GM20000 (cell line): ENCODE measurements at regions not wholly inside any gene's neighbourhood (a gene's known extent, or its start where the extent isn't known, plus 50 kb on each side); places are given as distances from the start of the nearest gene placed in this dataset.
"Not testable (repeated sequence)": the region's sequence is repeated elsewhere in the genome, so short reads cannot be mapped to it uniquely, and the experiment has no call there.

Experiments used
- DNase-seq: peaks from one replicate; pipeline ENCODE4 v3.0.0; 2012; ENCODE audit warnings: low spot score
- TF ChIP-seq, protein P1 (sequence below): IDR thresholded peaks from 2 replicates; pipeline ENCODE4 v1.5.1; 2012; ENCODE audit warnings: mild to moderate bottlenecking, control low read depth; ENCODE audit errors: extremely low read depth, missing control alignments

DNA sequence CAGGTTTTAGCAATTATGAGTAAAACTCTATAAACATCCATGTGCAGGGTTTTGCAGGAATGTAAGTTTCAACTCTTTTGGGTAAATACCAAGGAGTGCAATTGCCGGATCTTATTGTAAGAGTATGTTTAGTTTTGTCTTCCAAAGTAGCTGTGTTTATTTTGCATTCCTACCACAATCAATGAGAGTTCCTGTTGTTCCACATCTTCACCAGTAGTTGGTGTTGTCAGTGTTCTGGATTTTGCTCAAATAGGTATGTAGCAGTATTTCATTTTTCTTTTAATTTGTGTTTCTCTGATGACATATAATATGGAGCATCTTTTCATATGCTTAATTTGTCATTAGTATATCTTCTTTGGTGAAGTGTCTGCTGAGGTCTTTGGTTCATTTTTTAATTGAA lies 185.1 kb upstream of the GALNT15 start:
- TF ChIP-seq, protein P1, sequence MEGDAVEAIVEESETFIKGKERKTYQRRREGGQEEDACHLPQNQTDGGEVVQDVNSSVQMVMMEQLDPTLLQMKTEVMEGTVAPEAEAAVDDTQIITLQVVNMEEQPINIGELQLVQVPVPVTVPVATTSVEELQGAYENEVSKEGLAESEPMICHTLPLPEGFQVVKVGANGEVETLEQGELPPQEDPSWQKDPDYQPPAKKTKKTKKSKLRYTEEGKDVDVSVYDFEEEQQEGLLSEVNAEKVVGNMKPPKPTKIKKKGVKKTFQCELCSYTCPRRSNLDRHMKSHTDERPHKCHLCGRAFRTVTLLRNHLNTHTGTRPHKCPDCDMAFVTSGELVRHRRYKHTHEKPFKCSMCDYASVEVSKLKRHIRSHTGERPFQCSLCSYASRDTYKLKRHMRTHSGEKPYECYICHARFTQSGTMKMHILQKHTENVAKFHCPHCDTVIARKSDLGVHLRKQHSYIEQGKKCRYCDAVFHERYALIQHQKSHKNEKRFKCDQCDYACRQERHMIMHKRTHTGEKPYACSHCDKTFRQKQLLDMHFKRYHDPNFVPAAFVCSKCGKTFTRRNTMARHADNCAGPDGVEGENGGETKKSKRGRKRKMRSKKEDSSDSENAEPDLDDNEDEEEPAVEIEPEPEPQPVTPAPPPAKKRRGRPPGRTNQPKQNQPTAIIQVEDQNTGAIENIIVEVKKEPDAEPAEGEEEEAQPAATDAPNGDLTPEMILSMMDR: peak; percentile 11
- DNase-seq: no peak

DNA sequence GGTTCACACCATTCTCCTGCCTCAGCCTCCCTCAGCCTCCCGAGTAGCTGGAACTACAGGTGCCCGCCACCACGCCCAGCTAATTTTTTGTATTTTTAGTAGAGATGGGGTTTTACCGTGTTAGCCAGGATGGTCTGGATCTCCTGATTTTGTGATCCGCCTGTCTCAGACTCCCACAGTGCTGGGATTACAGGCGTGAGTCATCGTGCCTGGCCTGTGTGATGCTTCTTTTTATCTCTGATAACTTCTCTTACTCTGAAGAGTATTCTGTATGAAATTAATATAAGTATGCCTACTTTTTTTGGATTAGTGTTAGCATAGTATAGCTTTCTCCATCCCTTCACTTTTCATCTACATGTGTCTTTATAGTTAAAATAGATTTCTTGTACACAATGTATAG lies 180.8 kb upstream of the GALNT15 start:
- DNase-seq: not testable (repeated sequence)

DNA sequence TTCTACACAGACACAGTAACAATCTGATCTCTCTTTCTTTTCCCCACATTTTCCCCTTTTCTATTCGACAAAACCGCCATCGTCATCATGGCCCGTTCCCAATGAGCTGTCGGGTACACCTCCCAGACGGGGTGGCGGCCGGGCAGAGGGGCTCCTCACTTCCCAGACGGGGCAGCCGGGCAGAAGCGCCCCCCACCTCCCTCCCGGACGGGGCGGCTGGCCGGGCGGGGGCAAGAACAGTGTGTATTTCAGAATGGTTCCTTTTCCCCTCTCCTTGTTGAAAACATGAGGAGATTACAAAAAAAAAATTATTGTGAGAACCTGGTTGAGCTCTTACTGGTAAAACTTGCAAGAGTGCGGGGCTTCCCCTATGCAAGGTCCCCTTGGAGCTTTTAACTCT lies 178.0 kb upstream of the GALNT15 start:
- not testable (repeated sequence) for DNase-seq

DNA sequence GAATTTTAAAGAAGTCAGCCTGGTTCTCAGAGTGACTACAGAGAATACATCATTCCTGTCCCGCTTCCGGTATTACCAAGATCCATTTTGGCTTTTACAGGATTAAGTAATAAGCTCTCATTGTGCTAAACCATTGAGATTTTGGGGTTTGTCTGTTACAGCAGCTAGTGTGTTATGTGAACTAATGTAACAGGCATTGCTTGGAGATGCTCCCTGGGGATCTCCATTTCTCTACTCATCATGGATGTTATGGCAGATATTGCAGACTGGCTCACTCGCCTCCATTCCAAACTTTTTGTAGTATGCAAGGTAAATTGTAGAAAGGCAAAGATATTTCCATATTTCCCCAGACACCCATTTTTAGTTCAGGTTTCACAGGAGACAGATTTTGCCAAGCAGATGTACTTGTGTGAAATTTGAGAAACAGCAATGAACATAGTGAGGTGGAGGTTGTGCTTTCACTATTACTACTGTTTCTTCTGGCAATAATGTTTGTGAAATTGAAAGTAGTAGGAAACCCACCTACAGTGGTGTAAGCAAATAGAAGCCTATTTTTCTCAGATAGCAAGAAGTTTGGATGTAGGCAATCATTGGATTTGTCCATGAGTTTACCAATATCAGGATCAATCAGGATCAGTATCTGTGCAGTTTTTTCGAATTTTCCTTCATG lies 177.1 kb upstream of the GALNT15 start:
- TF ChIP-seq, protein P1: no peak

DNA sequence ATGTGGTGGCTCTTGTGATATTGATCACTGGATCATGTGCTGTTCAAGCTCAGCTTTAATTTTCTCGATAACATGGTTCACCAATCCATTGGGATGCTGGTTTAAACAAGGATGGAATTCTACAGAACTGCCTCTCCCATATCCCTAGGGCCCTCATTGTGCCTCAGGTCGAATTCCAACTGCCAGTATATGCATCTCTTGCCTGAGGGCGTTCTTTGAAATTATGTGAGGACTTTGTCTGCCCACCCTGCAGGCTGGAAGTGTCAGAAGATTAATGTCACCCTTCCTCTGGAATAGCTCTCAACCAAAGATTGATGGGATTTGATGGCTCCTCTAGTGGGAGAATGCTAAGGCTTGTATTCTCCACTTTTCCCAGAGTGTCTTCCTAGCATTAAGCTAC lies 175.6 kb upstream of the GALNT15 start:
- DNase-seq: no peak
- TF ChIP-seq, protein P1: no peak

More for the DNA sequence above, 177.1 kb upstream of the GALNT15 start:
- peak; percentile 48 for DNase-seq

DNA sequence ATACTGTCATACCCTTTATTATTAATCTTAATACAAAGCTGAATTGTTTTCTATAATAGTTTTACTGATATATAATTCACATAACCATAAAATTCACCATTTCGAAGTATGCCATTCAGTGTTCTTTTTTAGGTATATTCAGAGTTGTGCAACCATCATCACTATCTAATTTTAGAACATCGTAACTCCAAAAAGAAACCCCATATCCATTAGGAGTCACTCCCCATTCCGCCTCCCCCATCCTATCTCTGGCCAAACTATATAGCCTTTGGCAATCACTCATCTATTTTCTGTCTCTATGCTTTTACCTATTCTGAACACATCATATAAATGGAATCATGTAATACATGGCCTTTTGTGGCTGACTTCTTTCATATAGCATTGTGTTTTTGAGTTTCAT lies 169.7 kb upstream of the GALNT15 start:
- DNase-seq: no peak
- TF ChIP-seq, protein P1: no peak

DNA sequence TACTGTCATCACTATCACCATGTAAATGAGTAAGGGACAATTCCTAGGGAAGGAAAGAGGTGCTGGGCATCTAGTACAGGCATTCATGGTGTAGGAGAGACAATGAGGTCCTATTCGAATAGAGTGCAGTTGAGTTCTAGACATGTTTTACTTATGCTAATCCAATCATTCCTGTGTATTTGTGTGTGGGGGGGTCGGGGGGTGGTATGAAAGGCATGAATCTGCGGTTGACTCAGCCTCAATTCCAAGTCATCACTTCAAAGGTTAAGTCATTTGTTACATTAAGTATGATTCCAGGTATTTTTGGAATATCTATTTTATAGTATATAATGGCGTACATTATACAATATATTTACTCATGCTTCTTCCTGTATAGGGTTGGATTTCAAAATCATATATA lies 163.1 kb upstream of the GALNT15 start:
- DNase-seq: no peak
- TF ChIP-seq, protein P1: no peak

DNA sequence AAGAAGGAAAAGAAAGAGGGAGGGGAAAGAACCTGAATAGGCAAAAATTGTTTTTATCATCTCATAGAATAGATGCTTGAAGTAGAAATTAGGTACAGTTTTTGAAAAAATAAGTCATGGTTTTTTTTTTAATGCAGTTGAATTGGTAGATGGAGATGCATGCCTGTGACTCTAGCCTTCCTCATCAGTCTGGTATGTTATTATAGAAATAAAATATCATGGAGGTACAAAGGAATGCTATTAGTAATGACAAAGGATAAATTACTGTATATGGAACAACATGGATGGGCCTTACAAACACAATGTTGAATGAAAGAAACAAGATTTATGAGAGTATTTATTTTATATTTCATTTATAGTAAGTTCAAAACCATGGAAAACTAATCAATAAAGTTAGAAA lies 162.4 kb upstream of the GALNT15 start:
- TF ChIP-seq, protein P1: no peak
- DNase-seq: no peak
